ENCODE measurements at regions not wholly inside any gene's neighbourhood (a gene's known extent, or its start where the extent isn't known, plus 50 kb on each side); places are given as distances from the start of the nearest gene placed in this dataset.

DNA sequence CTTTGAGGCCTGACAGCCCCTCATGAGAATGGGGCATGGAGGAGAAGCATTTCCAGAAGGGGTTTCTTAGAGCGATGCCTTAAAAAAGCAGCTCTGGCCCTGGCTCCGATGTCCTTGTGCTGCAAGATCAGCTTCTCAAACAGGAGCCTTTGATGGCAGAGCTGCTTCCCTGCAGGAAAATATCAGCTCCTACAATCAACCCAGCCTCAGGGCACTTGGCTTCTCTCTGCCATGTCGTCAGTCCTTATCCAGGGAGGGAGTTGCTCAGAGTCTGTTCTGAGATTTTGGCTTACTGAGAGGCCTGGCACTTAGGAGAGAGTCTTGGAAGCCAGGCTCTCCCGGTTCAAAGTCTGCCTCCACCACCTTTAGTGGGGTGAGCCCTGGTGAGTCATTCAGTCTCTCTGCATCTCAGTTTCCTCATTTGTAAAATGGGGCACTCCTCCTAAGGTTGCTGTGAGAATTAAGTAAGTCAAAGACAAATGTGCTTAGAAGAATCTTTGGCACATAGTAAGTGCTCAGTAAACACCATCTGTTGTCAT lies 184.4 kb downstream of the HAPSTR1 start:
- no peak for DNase-seq (ENCODE audit: extremely low spot score)
- H3K9me3 ChIP-seq = no peaks in the 10 kb centered on the region
- intact Hi-C loops (cut with DNase I) = no loop called here
- 75% methylated on average over 4 of the region's 4 CpGs for WGBS
- no peak overlapping the region for H3K4me3 ChIP-seq
- H3K4me1 ChIP-seq = no peaks in the 10 kb centered on the region
- H3K36me3 ChIP-seq = no peaks in the 10 kb centered on the region
- TF ChIP-seq CTCF (IDR thresholded peaks at IDR 0.05) (no peak), EP300 (IDR thresholded peaks at IDR 0.05) (no peak), POLR2A (IDR thresholded peaks at IDR 0.05; ENCODE audit: low read depth) (no peak), POLR2AphosphoS5 (IDR thresholded peaks at IDR 0.05) (no peak)
- no peak overlapping the region for H3K27ac ChIP-seq (replicated peaks in 1 of 4)
- peaks cover 0 to 4% (median 0%) of the 10 kb centered on the region in 4 donors for H3K27me3 ChIP-seq

GRCh38 chr16:9279291-9280068 lies 188.0 kb downstream of the HAPSTR1 start:
- peaks cover 0 to 4% (median 0%) of the 10 kb centered on the region in 4 donors for H3K27me3 ChIP-seq
- no peak overlapping the region for H3K4me3 ChIP-seq
- no peaks in the 10 kb centered on the region for H3K36me3 ChIP-seq
- no peaks in the 10 kb centered on the region for H3K4me1 ChIP-seq
- H3K27ac ChIP-seq (replicated peaks in 1 of 4) = no peak overlapping the region
- H3K9me3 ChIP-seq = no peaks in the 10 kb centered on the region
- no peak for DNase-seq (ENCODE audit: extremely low spot score)
- TF ChIP-seq EP300 (IDR thresholded peaks at IDR 0.05) (no peak), POLR2AphosphoS5 (IDR thresholded peaks at IDR 0.05) (no peak), POLR2A (IDR thresholded peaks at IDR 0.05; ENCODE audit: low read depth) (no peak), CTCF (IDR thresholded peaks at IDR 0.05) (no peak)
- WGBS = 59% methylated on average over 5 of the region's 5 CpGs
- intact Hi-C loops (cut with DNase I) = no loop called here

DNA sequence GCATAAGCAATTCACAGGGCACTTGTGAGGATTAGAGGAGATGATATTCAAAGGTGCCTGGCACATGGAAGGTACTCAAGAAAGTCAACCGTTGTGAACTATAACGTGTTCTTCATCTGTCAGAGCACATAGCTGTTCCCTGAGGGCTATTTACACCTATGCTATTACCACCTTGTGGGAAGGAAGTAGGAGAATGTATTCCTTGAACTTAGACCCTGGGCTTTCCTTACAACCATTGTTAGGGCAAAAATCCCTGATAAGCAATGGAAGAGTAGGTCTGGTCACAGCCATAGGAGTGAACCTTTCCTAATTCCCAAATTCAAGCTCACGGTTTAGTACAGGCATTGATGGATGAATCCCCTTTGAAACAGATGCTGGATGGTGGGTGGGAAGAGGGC lies 188.6 kb downstream of the HAPSTR1 start:
- no peak overlapping the region for H3K27ac ChIP-seq (replicated peaks in 1 of 4)
- TF ChIP-seq EP300 (IDR thresholded peaks at IDR 0.05) = no peak
- no peak for TF ChIP-seq POLR2A (IDR thresholded peaks at IDR 0.05; ENCODE audit: low read depth)
- no peak for TF ChIP-seq POLR2AphosphoS5 (IDR thresholded peaks at IDR 0.05)
- TF ChIP-seq CTCF (IDR thresholded peaks at IDR 0.05) = no peak
- intact Hi-C loops (cut with DNase I) = no loop called here
- no peaks in the 10 kb centered on the region for H3K9me3 ChIP-seq
- H3K4me1 ChIP-seq = no peaks in the 10 kb centered on the region
- H3K4me3 ChIP-seq = no peak overlapping the region
- peaks cover 0 to 4% (median 0%) of the 10 kb centered on the region in 4 donors for H3K27me3 ChIP-seq
- DNase-seq (ENCODE audit: extremely low spot score) = no peak
- 60% methylated on average over 3 of the region's 3 CpGs for WGBS
- no peaks in the 10 kb centered on the region for H3K36me3 ChIP-seq

DNA sequence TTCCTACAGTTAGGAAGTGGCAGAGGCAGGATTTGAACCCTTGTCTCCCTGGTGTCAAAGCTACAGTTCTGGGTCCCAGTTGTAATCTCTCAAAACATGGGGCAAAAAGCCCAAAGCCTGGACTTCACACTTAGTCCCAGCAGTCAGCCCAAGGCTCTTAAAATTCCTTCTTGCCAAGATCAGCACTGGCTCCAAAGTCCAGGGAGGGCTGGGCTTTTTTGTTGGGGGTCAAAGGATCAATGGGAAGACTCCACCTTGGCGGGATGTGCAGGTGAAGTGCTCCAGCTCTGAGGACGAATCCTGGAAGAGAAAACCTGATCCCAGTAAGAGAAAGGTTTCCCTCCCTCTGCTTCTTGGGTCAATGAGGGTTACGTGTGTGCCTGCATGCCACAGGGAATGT lies 195.5 kb downstream of the HAPSTR1 start:
- Histone ChIP-seq H3K27me3 (no peaks in the 10 kb centered on the region), H3K9me3 (no peaks in the 10 kb centered on the region), H3K36me3 (no peaks in the 10 kb centered on the region), H3K4me1 (no peaks in the 10 kb centered on the region), H3K4me3 (no peak overlapping the region), H3K27ac (replicated peaks in 1 of 4) (no peak overlapping the region)
- 77% methylated on average over 2 of the region's 3 CpGs for WGBS
- TF ChIP-seq CTCF (IDR thresholded peaks at IDR 0.05) = no peak
- no peak for TF ChIP-seq EP300 (IDR thresholded peaks at IDR 0.05)
- no peak for DNase-seq (ENCODE audit: extremely low spot score)
- intact Hi-C loops (cut with DNase I) = no loop called here

DNA sequence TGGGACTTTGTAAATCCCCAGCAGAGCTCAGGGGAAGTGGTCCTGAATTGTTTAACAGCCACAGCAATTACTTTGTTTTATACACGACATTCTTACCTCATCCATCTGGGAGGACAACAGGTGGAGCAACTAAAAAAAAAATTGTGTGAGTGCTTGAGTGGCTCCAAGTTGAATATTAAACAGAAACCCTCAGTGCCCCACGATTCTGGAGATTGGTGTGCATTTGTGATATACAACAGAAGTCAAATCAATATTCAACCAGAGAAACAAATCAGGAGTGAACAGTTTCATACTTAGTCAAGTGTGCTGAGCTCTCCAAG lies 204.8 kb downstream of the HAPSTR1 start:
- WGBS = 21% methylated on average over 2 of the region's 2 CpGs
- no peaks in the 10 kb centered on the region for H3K9me3 ChIP-seq
- H3K4me1 ChIP-seq = no peaks in the 10 kb centered on the region
- TF ChIP-seq CTCF (IDR thresholded peaks at IDR 0.05) = no peak
- no peak for TF ChIP-seq EP300 (IDR thresholded peaks at IDR 0.05)
- TF ChIP-seq POLR2A (IDR thresholded peaks at IDR 0.05; ENCODE audit: low read depth) = no peak
- no peak for TF ChIP-seq POLR2AphosphoS5 (IDR thresholded peaks at IDR 0.05)
- no peak for DNase-seq (ENCODE audit: extremely low spot score)
- no peak overlapping the region for H3K4me3 ChIP-seq
- H3K36me3 ChIP-seq = no peaks in the 10 kb centered on the region
- no peak overlapping the region for H3K27ac ChIP-seq (replicated peaks in 1 of 4)
- peaks cover 0 to 4% (median 0%) of the 10 kb centered on the region in 4 donors for H3K27me3 ChIP-seq
- intact Hi-C loops (cut with DNase I) = no loop called here
